Stimulated activated CD8-positive, alpha-beta memory T cell treated with anti-CD3 and anti-CD28 coated beads, Interleukin-12 subunit alpha, Interleukin-12 subunit beta, amount 100 ng/mL, for 1 hour (primary cell): ENCODE measurements at regions not wholly inside any gene's neighbourhood (a gene's known extent, or its start where the extent isn't known, plus 50 kb on each side); places are given as distances from the start of the nearest gene placed in this dataset.
"Not testable (repeated sequence)": the region's sequence is repeated elsewhere in the genome, so short reads cannot be mapped to it uniquely, and the experiment has no call there.

Source experiments
- DNase-seq: peaks from one replicate; pipeline ENCODE4 v3.0.0-alpha.2; 2020; ENCODE audit warnings: low read depth

GRCh38 chr6:14217728-14218518, 100.4 kb downstream of the CD83 start:
- no peak for DNase-seq

- no peak for DNase-seq
These were observed 100.9 kb downstream of the CD83 start for GRCh38 chr6:14218519-14218800.

GRCh38 chr6:14221564-14222279, 104.2 kb downstream of the CD83 start:
- DNase-seq, result no peak

- no peak for DNase-seq
These were observed 105.4 kb downstream of the CD83 start for GRCh38 chr6:14222956-14223355.

- DNase-seq, result no peak
These were observed 107.0 kb downstream of the CD83 start for GRCh38 chr6:14224359-14225103.

- DNase-seq, result no peak
These were observed 108.6 kb downstream of the CD83 start for GRCh38 chr6:14226051-14226660.

- DNase-seq, result no peak
These were observed 111.0 kb downstream of the CD83 start for GRCh38 chr6:14228571-14228970.

- DNase-seq, result no peak
These were observed 113.5 kb downstream of the CD83 start for GRCh38 chr6:14231071-14231483.

- DNase-seq, result no peak
These were observed 114.1 kb downstream of the CD83 start for GRCh38 chr6:14231501-14232280.

GRCh38 chr6:14232889-14233288, 115.3 kb downstream of the CD83 start:
- no peak for DNase-seq

- DNase-seq, result no peak
These were observed 118.2 kb downstream of the CD83 start for GRCh38 chr6:14235653-14236356.

GRCh38 chr6:14239097-14239496, 121.5 kb downstream of the CD83 start:
- DNase-seq, result no peak

- DNase-seq, result no peak
These were observed 123.0 kb downstream of the CD83 start for GRCh38 chr6:14240411-14241166.

- DNase-seq, result no peak
These were observed 123.9 kb downstream of the CD83 start for GRCh38 chr6:14241255-14242070.

GRCh38 chr6:14242912-14243311, 125.3 kb downstream of the CD83 start:
- not testable (repeated sequence) for DNase-seq

GRCh38 chr6:14243597-14243996, 126.0 kb downstream of the CD83 start:
- DNase-seq, result no peak

- DNase-seq, result no peak
These were observed 129.3 kb downstream of the CD83 start for GRCh38 chr6:14246876-14247275.

GRCh38 chr6:14250573-14250972, 133.0 kb downstream of the CD83 start:
- no peak for DNase-seq

GRCh38 chr6:14252271-14252850, 134.8 kb downstream of the CD83 start:
- no peak for DNase-seq
